HG03442 (cell line): ENCODE measurements at regions not wholly inside any gene's neighbourhood (a gene's known extent, or its start where the extent isn't known, plus 50 kb on each side); places are given as distances from the start of the nearest gene placed in this dataset.
A peak's percentile ranks its signal among the peaks of the same experiment; 100 is the strongest.
"Not testable (repeated sequence)": the region's sequence is repeated elsewhere in the genome, so short reads cannot be mapped to it uniquely, and the experiment has no call there.

Source experiments
- ATAC-seq: cut with Tn5 transposase; IDR thresholded peaks from one replicate; pipeline ENCODE4 v1.9.1; 2021; ENCODE audit warnings: mild to moderate bottlenecking, moderate library complexity; ENCODE audit not compliant: unreplicated experiment

DNA sequence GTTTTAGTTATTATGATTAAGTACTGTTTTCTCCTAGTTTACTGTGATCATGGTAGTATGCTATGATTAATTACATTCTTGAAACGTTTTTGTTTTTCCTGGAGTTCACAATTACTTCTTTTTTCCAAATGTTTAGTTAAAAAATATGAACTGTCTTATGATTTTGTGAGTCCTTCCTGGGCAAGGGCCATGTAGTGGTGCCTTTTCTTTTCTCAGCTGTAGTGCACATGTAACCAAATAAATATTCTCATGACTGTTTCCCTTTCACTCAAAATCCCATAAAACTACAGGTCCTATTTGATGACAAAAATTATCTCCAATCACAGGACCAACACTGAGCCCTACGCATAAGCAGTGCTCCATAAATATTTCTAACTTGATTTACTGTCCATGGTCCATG is 118.9 kb upstream of the EGR2 start:
- no peak for ATAC-seq

DNA sequence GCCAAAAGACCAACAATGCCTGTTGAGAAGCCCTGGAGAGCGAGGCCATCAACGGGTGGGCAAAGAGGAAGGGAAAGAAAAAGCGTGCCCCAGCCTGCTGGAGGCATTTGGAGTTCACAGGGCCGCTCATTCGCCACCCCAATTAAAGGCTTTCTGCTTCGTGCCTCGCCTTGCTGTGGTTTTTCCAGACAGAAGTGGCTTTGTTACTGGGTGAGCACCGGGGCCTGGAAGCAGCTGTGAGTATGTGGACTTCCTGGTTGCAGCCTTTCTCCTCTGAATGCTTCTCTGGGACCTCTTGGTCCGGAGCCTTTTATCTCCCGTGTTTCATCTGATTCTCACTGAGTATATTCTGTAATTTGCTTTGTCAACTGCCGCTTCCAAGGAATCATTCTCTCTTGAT is 118.1 kb upstream of the EGR2 start:
- no peak for ATAC-seq

DNA sequence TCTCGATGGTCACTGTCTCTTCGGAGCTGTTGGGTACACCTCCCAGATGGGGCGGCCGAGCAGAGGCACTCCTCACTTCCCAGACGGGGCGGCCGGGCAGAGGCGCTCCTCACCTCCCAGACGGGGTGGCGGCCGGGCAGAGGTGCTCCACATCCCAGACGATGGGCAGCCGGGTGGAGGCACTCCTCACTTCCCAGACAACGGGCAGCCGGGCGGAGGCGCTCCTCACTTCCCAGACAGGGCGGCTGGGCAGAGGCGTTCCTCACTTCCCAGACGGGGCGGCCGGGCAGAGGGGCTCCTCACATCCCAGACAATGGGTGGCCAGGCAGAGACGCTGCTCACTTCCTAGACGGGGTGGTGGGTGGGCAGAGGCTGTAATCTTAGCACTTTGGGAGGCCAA is 112.6 kb upstream of the EGR2 start:
- not testable (repeated sequence) for ATAC-seq

- ATAC-seq, result no peak
Observed at GRCh38 chr10:62926407-62926806, 110.2 kb upstream of the EGR2 start.

- ATAC-seq, result peak; percentile 77
Observed at GRCh38 chr10:62924344-62924748, 108.2 kb upstream of the EGR2 start.

- ATAC-seq, result no peak
Observed at GRCh38 chr10:62919776-62920175, 103.6 kb upstream of the EGR2 start.

GRCh38 chr10:62917475-62918238 is 101.5 kb upstream of the EGR2 start:
- no peak for ATAC-seq

DNA sequence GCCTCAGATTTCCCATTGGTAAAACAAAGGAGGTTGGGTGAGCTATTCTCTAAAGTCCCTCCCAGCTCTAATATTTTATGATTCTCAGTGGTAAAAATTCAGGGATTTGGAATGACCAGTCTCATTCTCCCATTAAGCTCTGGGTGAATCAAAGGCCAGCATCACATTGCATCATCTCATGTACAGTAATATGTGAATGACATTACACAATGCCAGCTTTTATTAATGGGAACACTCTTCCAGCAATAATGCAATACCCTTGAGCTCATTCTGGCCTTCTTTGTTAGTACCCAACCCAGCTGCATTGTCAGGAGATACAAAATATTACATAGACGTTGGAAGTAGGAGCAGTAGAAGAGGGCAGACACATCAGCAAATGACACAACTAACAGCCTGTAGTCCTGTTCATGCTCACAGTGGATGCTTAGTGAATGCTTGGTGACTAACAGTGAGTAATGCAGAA is 100.0 kb upstream of the EGR2 start:
- no peak for ATAC-seq

DNA sequence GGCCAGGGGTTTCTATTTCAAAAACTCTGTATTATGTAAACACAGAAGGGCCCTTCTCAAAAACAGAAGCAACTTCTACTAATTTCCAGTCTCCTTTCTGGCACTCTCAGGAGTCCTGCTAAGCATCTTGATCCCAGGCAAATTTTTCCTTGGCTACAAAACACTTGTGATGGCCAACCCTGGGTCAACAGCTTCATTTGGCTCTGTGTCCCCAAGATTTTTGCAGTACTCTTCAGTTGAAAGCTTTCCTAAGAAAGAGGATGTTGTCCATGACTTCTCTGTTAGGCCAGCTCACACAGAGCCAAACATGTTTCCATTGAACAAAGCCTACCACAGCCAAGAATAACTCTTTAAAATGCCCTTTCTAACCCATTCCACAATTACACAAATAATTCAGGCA is 99.0 kb upstream of the EGR2 start:
- ATAC-seq, result no peak

- no peak for ATAC-seq
Observed at GRCh38 chr10:62912086-62912485, 95.9 kb upstream of the EGR2 start.

DNA sequence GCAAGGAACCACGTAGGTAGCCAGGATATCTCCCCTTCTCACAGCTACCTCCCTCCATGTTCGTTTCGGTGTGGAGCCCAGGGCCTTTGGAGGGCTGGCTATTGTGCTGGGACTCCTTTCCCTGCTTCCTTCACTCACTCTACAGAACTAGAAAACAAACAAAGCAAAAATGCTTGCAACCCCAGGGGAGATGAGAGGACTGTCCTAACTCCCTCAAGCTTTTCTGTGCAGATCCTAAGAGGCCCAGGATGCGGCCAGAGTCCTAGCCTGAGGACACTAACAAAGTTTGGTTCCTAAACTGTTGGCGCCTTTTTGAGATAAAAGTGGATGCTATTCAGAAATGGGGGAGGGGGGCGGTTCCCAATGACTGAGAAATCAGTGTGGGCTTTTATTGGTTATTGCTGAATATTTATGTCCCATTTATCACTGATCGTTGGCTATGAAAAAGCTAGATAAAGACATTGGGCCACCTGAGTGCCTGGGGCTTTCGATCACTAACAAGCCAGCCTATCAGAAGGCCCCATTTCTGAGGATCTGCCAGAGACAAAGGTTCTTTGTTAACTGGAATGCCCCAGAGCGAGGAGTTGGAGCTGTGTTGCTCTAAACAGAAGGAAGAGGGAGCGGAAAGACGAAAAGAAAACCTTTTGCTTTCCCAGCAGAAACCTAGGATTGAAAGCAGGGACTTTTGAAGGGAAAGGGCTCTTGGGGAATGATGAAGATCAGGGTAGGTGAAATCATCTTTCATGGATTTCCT is 95.2 kb upstream of the EGR2 start:
- no peak for ATAC-seq

- peak; percentile 50 for ATAC-seq
Observed at GRCh38 chr10:62907470-62908212, 91.5 kb upstream of the EGR2 start.

GRCh38 chr10:62904281-62904875 is 88.2 kb upstream of the EGR2 start:
- no peak for ATAC-seq

DNA sequence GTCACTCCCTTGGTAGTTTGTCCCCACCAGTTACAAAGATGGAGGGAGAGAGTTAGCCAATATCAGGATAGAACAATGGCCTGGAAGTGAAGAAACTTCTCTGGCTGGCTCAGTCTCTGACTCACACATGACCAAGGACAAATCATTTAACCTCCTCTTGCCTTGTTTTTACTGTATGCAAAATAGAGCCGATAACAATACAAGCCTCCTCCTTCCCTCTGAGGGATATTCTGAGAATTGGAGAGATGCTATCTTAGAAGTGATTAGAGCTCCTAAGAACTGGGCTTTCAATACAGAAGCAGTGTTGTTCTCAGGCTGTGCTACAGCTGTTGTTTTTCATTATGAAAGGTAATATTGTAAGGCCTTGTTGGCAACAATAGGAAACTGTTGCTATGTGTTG is 87.7 kb upstream of the EGR2 start:
- ATAC-seq, result no peak

- no peak for ATAC-seq
Observed at GRCh38 chr10:62900829-62901571, 84.8 kb upstream of the EGR2 start.

DNA sequence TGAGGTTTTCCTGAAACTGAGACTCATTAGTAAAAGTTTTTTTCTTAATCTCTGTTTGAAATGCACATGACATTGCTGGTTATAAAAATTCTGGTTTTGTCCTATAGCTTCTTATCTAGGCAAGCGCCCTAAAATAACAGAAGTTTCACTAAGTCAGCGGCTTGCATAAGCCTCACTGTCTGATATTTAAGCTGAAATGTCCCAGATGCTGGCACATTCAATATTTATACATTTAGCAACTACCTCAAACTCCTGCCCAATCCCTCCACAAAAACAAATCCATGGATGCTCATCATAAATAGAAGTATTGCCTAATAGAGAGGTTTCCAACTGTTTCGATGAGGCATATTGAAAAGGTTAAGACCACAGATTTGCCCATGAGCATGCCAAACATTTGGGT is 83.1 kb upstream of the EGR2 start:
- ATAC-seq, result no peak

GRCh38 chr10:62895063-62895462 is 78.9 kb upstream of the EGR2 start:
- ATAC-seq, result no peak

DNA sequence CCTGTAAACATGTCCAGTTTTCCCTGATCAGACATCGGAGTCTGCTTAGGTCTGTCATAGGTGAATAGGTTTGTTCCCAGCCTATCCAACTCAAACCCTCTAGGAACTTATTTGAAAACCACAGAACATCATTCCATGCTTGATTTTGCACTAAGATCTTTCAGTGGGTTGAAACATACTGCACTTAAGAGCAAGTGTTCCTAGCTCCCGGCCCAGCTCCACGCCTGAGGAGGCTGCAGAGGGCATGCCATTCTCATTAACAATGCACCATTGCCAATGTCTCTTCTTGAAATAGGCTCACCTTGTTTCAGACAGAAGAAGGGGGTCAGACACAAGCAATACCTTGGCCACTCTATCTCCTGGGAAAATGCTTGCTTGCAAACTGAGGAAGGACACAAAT is 78.0 kb upstream of the EGR2 start:
- no peak for ATAC-seq

DNA sequence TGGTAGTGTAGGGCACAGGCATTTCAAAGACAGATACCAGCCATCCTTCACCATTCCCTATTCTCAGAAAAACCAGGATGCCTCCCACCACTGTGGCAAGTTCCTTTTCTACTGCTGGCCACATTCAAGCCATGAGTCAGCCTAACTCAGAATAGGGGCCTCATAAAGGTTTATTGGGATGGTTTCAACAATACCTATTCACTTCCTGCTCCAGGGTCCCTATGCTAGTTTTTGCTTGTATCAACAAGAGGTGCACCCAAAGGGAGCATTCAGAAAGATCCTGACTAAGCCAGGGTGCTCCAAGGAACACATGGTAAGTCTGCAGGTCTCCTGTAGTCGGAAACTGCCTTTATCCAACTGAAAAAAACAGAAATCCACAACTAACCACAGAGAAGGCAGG is 76.9 kb upstream of the EGR2 start:
- no peak for ATAC-seq

DNA sequence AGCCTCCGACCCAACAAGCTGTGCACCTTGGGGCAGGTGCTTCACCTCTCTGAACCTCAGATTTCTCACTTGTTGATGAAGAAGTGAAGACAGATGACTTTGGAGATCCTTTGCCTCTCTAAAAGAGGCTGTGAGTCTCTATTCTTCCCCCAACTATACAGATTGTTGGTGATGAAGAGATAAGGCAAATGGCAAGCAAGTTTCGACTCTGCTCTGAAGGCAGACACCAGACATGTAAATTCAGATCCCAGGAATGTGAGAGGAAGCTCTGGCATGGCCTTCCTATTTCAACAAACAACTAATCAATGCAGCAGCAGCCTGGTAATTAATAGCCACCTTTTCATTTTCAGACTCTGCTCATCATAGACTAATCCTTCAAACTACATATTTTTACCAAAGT is 74.2 kb upstream of the EGR2 start:
- ATAC-seq, result no peak

DNA sequence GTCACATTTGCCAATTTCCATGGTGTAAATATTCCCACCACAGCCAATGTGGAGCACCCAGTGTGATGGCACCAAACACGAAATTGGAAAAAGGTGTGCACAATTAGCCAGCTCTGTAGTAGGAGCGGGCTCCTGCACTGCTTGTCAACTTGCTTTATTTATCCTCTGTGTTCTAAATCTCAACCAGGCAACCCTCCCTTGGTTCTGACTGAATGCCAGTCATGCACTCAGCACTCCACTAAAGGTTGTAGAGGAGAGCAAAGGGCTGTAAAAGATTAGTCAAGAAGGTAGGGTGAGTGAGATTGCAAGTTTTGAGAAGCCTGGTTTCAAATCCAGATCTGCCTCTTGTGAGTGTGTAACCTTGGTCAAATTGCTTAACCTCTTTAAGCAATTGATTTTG is 71.5 kb upstream of the EGR2 start:
- no peak for ATAC-seq
